Loucy (cell line): ENCODE measurements at regions not wholly inside any gene's neighbourhood (a gene's known extent, or its start where the extent isn't known, plus 50 kb on each side); places are given as distances from the start of the nearest gene placed in this dataset.

Experiments used
- EZH2phosphoT487 ChIP-seq: fragments of 200-600 bp; IDR thresholded peaks from 2 replicates; pipeline ENCODE4 v1.6.1; 2018; ENCODE audit warnings: antibody characterized with exemption, mild to moderate bottlenecking, moderate library complexity, borderline replicate concordance
- TF ChIP-seq, protein P1 (sequence below): fragments of 200-600 bp; sonication (generic); conservative IDR thresholded peaks from 2 replicates; pipeline ENCODE4 v1.5.1; 2014; ENCODE audit warnings: mild to moderate bottlenecking, antibody characterized with exemption, low read length

DNA sequence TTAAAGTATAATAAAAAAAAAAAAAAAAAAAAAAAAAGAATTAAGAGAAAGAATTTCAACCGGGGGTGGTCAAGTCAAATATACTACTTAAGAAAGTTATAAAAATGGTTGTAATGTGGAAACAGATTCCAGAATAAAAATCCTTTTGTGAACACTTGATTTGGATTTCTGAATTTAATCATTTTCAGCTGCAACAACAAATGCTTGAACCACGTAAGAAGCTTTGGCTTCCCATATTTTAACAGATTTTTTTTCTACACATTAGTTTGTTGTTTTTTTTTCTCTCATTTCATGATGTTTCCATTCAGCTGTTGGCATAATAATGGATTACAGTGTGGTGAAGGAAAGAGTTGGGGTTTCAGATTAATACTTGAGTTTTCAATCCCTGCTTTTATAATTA lies 137.3 kb upstream of the AGR3 start:
- TF ChIP-seq, protein P1, sequence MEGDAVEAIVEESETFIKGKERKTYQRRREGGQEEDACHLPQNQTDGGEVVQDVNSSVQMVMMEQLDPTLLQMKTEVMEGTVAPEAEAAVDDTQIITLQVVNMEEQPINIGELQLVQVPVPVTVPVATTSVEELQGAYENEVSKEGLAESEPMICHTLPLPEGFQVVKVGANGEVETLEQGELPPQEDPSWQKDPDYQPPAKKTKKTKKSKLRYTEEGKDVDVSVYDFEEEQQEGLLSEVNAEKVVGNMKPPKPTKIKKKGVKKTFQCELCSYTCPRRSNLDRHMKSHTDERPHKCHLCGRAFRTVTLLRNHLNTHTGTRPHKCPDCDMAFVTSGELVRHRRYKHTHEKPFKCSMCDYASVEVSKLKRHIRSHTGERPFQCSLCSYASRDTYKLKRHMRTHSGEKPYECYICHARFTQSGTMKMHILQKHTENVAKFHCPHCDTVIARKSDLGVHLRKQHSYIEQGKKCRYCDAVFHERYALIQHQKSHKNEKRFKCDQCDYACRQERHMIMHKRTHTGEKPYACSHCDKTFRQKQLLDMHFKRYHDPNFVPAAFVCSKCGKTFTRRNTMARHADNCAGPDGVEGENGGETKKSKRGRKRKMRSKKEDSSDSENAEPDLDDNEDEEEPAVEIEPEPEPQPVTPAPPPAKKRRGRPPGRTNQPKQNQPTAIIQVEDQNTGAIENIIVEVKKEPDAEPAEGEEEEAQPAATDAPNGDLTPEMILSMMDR: no peak
- no peak for TF ChIP-seq EZH2phosphoT487
